ENCODE measurements at regions not wholly inside any gene's neighbourhood (a gene's known extent, or its start where the extent isn't known, plus 50 kb on each side); places are given as distances from the start of the nearest gene placed in this dataset.

- TF ChIP-seq POLR2A (IDR thresholded peaks at IDR 0.05; ENCODE audit: low read length), result no peak
- TF ChIP-seq GATA1 (IDR thresholded peaks at IDR 0.05; ENCODE audit: low read depth, low read length), result no peak
Measured at GRCh38 chr4:27819246-27819645, 958.6 kb downstream of the STIM2 start.
